ENCODE measurements at regions not wholly inside any gene's neighbourhood (a gene's known extent, or its start where the extent isn't known, plus 50 kb on each side); places are given as distances from the start of the nearest gene placed in this dataset.

DNA sequence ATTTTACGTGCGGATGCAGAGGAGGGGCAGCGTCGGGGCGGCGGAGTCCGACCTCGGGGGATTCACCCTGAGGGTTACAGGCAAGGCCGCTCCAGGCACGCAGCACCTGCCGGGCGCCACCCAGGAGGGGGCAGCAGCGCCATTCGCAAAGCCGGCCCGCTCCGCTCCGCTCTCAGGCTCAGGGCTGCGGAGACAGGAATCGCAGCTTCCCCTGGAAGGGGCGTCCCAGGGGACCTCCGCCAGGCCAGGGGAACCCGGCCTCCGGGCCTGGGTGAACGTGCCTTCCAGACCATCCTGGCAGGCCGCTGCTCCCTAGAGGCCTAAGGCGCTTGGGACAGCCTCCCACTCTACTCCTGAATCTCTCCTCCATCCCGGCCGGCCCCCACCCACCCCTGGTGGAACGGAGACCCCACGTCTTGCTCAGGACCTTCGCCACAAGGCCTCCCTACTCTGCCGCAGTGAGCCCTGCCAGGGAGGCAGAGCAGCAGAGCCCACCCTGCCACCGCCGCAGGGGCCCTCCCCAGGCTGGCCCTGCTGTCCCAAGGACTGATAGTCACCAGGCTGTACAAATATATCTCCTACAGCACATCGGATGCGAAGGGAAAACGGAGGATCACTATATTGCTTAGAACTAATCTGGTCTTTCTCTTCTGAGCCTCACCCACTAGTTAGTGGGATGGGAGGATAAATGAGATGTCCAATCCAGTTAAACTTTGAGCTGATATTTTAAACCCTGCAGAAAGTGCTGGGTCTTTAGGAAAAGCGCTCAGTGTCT is 115.0 kb downstream of the SMIM20 start (continued):
- no peak for TF ChIP-seq KDM5A (IDR thresholded peaks at IDR 0.05; ENCODE audit: low read length)
- no peak for TF ChIP-seq CHD1 (IDR thresholded peaks at IDR 0.05; ENCODE audit: low read depth, low read length)
- peak; percentile 61; the same call in 1 of the 2 replicates for TF ChIP-seq YY1 (IDR thresholded peaks at IDR 0.05; ENCODE audit: low read depth, low read length)
- peak; percentile 99 for TF ChIP-seq TAF7 (optimal IDR thresholded peaks at IDR 0.05; ENCODE audit: borderline replicate concordance, low read depth, low read length)
- peak; percentile 39 to 98 for TF ChIP-seq POLR2A (IDR thresholded peaks at IDR 0.05; ENCODE audit: control extremely low read depth in 1 of 2, low read depth in 2 of 2, low read length in 2 of 2)
- peak; percentile 74 to 88 (median 85) for TF ChIP-seq CTCF (IDR thresholded peaks at IDR 0.05; ENCODE audit: control extremely low read depth in 1 of 3, insufficient read depth in 1 of 3, low read depth in 1 of 3, low read length in 3 of 3)
- TF ChIP-seq TCF12 (IDR thresholded peaks at IDR 0.05; ENCODE audit: low read depth, low read length), result 0 out of 2 replicates have a peak, but pooled peaks have one; percentile 60
- peak in 1 of 2 experiments; percentile 18; a peak in 1 of 3 replicates for TF ChIP-seq EP300 (IDR thresholded peaks at IDR 0.05; ENCODE audit: borderline replicate concordance in 1 of 2, low read depth in 2 of 2, low read length in 2 of 2)
- no peak for TF ChIP-seq CHD2 (IDR thresholded peaks at IDR 0.05; ENCODE audit: low read length)
- peak; percentile 85 for TF ChIP-seq TBP (IDR thresholded peaks at IDR 0.05; ENCODE audit: low read depth, low read length)
- TF ChIP-seq GABPA (IDR thresholded peaks at IDR 0.05; ENCODE audit: borderline replicate concordance, insufficient read depth, low read length), result no peak
- TF ChIP-seq, protein P1, sequence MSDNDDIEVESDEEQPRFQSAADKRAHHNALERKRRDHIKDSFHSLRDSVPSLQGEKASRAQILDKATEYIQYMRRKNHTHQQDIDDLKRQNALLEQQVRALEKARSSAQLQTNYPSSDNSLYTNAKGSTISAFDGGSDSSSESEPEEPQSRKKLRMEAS (IDR thresholded peaks at IDR 0.05), result peak; percentile 67
- peak; percentile 48 for TF ChIP-seq CREB1 (IDR thresholded peaks at IDR 0.05)
- TF ChIP-seq CBX8 (IDR thresholded peaks at IDR 0.05; ENCODE audit: borderline replicate concordance, low read depth, low read length), result no peak
- no peak for TF ChIP-seq KDM4A (IDR thresholded peaks at IDR 0.05; ENCODE audit: low read depth, low read length, severe bottlenecking)
- peak; percentile 9 for TF ChIP-seq NANOG (IDR thresholded peaks at IDR 0.05; ENCODE audit: insufficient read depth, low read depth, low read length, poor library complexity, severe bottlenecking)
- peak; percentile 71; the same call in 1 of the 2 replicates for TF ChIP-seq TEAD4 (IDR thresholded peaks at IDR 0.05; ENCODE audit: low read depth, low read length)
- TF ChIP-seq TAF1 (IDR thresholded peaks at IDR 0.05; ENCODE audit: low read depth, low read length), result peak; percentile 81
- TF ChIP-seq EGR1 (IDR thresholded peaks at IDR 0.05; ENCODE audit: borderline replicate concordance, low read depth, low read length), result peak; percentile 64; the same call in 1 of the 2 replicates

Measured in H1 (cell line).